ENCODE measurements at regions not wholly inside any gene's neighbourhood (a gene's known extent, or its start where the extent isn't known, plus 50 kb on each side); places are given as distances from the start of the nearest gene placed in this dataset.
"Not testable (repeated sequence)": the region's sequence is repeated elsewhere in the genome, so short reads cannot be mapped to it uniquely, and the experiment has no call there.

- no peak for DNase-seq
Observed at GRCh38 chr5:4022056-4022670, 426.5 kb downstream of the IRX1 start.

- DNase-seq = no peak
Observed at GRCh38 chr5:4023091-4023752, 427.6 kb downstream of the IRX1 start.

- no peak for DNase-seq
Observed at GRCh38 chr5:4023753-4024335, 428.2 kb downstream of the IRX1 start.

- no peak for DNase-seq
Observed at GRCh38 chr5:4027088-4027734, 431.6 kb downstream of the IRX1 start.

GRCh38 chr5:4028384-4028783 is 432.8 kb downstream of the IRX1 start:
- no peak for DNase-seq

GRCh38 chr5:4033546-4033945 is 437.9 kb downstream of the IRX1 start:
- not testable (repeated sequence) for DNase-seq

GRCh38 chr5:4036861-4037260 is 441.2 kb downstream of the IRX1 start:
- no peak for DNase-seq

- DNase-seq = no peak
Observed at GRCh38 chr5:4038994-4039393, 443.4 kb downstream of the IRX1 start.

- DNase-seq = no peak
Observed at GRCh38 chr5:4042311-4042710, 446.7 kb downstream of the IRX1 start.

GRCh38 chr5:4043135-4043534 is 447.5 kb downstream of the IRX1 start:
- no peak for DNase-seq

- DNase-seq = no peak
Observed at GRCh38 chr5:4044881-4045280, 449.2 kb downstream of the IRX1 start.

- DNase-seq = no peak
Observed at GRCh38 chr5:4048398-4048797, 452.8 kb downstream of the IRX1 start.

GRCh38 chr5:4050203-4050602 is 454.6 kb downstream of the IRX1 start:
- no peak for DNase-seq

GRCh38 chr5:4053136-4053535 is 457.5 kb downstream of the IRX1 start:
- no peak for DNase-seq

- DNase-seq = no peak
Observed at GRCh38 chr5:4054092-4054491, 458.5 kb downstream of the IRX1 start.

- DNase-seq = no peak
Observed at GRCh38 chr5:4058899-4059298, 463.3 kb downstream of the IRX1 start.

GRCh38 chr5:4065472-4066320 is 470.1 kb downstream of the IRX1 start:
- DNase-seq = no peak

GRCh38 chr5:4068171-4068570 is 472.5 kb downstream of the IRX1 start:
- no peak for DNase-seq

- no peak for DNase-seq
Observed at GRCh38 chr5:4078544-4078943, 482.9 kb downstream of the IRX1 start.

- DNase-seq = no peak
Observed at GRCh38 chr5:4079831-4080230, 484.2 kb downstream of the IRX1 start.

GRCh38 chr5:4080370-4080769 is 484.7 kb downstream of the IRX1 start:
- DNase-seq = no peak

- DNase-seq = no peak
Observed at GRCh38 chr5:4081059-4081458, 485.4 kb downstream of the IRX1 start.

- DNase-seq = no peak
Observed at GRCh38 chr5:4081466-4081865, 485.8 kb downstream of the IRX1 start.

All from CD4-positive, alpha-beta T cell treated with Interleukin-6 for 4 hours (primary cell).